DMS53 treated with DMSO at 0.1 percent for 48 hours (cell line): ENCODE measurements at regions not wholly inside any gene's neighbourhood (a gene's known extent, or its start where the extent isn't known, plus 50 kb on each side); places are given as distances from the start of the nearest gene placed in this dataset.

Source experiments
- DNase-seq: peaks from one replicate; lab custom pipeline; 2025; ENCODE audit not compliant: unreplicated experiment; lab: John Stamatoyannopoulos, UW

GRCh38 chr13:95445131-95445530 lies 107.4 kb upstream of the CLDN10 start:
- DNase-seq, result no peak

GRCh38 chr13:95447814-95448213 lies 104.7 kb upstream of the CLDN10 start:
- no peak for DNase-seq

GRCh38 chr13:95451656-95452055 lies 100.9 kb upstream of the CLDN10 start:
- no peak for DNase-seq

- no peak for DNase-seq
Measured at GRCh38 chr13:95452375-95452774, 100.1 kb upstream of the CLDN10 start.

GRCh38 chr13:95455782-95456181 lies 96.7 kb upstream of the CLDN10 start:
- no peak for DNase-seq

- DNase-seq, result no peak
Measured at GRCh38 chr13:95456815-95457214, 95.7 kb upstream of the CLDN10 start.

GRCh38 chr13:95457294-95457693 lies 95.2 kb upstream of the CLDN10 start:
- no peak for DNase-seq

- DNase-seq, result no peak
Measured at GRCh38 chr13:95462801-95463200, 89.7 kb upstream of the CLDN10 start.

GRCh38 chr13:95463531-95463930 lies 89.0 kb upstream of the CLDN10 start:
- DNase-seq, result no peak

GRCh38 chr13:95470574-95471366 lies 81.8 kb upstream of the CLDN10 start:
- DNase-seq, result no peak

GRCh38 chr13:95471960-95472359 lies 80.6 kb upstream of the CLDN10 start:
- DNase-seq, result no peak

GRCh38 chr13:95474992-95475391 lies 77.5 kb upstream of the CLDN10 start:
- DNase-seq, result no peak

- no peak for DNase-seq
Measured at GRCh38 chr13:95477187-95477586, 75.3 kb upstream of the CLDN10 start.

GRCh38 chr13:95479731-95480130 lies 72.8 kb upstream of the CLDN10 start:
- no peak for DNase-seq

GRCh38 chr13:95480131-95480545 lies 72.4 kb upstream of the CLDN10 start:
- DNase-seq, result no peak

- no peak for DNase-seq
Measured at GRCh38 chr13:95480791-95481780, 71.4 kb upstream of the CLDN10 start.

GRCh38 chr13:95484052-95484451 lies 68.5 kb upstream of the CLDN10 start:
- DNase-seq, result no peak

- DNase-seq, result no peak
Measured at GRCh38 chr13:95485045-95485517, 67.4 kb upstream of the CLDN10 start.

- DNase-seq, result no peak
Measured at GRCh38 chr13:95485518-95486144, 66.9 kb upstream of the CLDN10 start.

- no peak for DNase-seq
Measured at GRCh38 chr13:95492044-95492801, 60.3 kb upstream of the CLDN10 start.
